Duodenal mucosa (tissue), 2 donors: ENCODE measurements at regions not wholly inside any gene's neighbourhood (a gene's known extent, or its start where the extent isn't known, plus 50 kb on each side); places are given as distances from the start of the nearest gene placed in this dataset.

Source experiments
- H3K27ac ChIP-seq: one replicate; pipeline ENCODE4 v1.7.0; 2013; ENCODE audit warnings: low read depth, low read length
- H3K27me3 ChIP-seq, 2 donors: one replicate each; pipeline ENCODE4 v1.7.0; 2013; ENCODE audit warnings: low read length in 2 of 2, control low read depth in 1 of 2; ENCODE audit not compliant: insufficient read depth in 2 of 2, control insufficient read depth in 1 of 2
- H3K36me3 ChIP-seq, 2 donors: one replicate each; pipeline ENCODE4 v1.7.0; 2013; ENCODE audit warnings: low read length in 2 of 2, control low read depth in 1 of 2; ENCODE audit not compliant: insufficient read depth in 2 of 2, control insufficient read depth in 1 of 2
- H3K4me1 ChIP-seq, 2 donors: one replicate each; pipeline ENCODE4 v1.7.0; 2013; ENCODE audit warnings: low read length in 2 of 2, control low read depth in 1 of 2; ENCODE audit not compliant: insufficient read depth in 2 of 2, control insufficient read depth in 1 of 2
- H3K4me3 ChIP-seq, 2 donors: one replicate each; pipeline ENCODE4 v1.7.0; 2013; ENCODE audit warnings: low read length in 2 of 2, low read depth in 1 of 2
- H3K9ac ChIP-seq, 2 donors: one replicate each; pipeline ENCODE4 v1.7.0; 2013; ENCODE audit warnings: low read length in 2 of 2, low read depth in 1 of 2
- H3K9me3 ChIP-seq, 2 donors: one replicate each; pipeline ENCODE4 v1.7.0; 2013; ENCODE audit warnings: low read length in 2 of 2, control low read depth in 1 of 2; ENCODE audit not compliant: control insufficient read depth in 1 of 2

GRCh38 chr2:147501968-147502367 is 342.9 kb upstream of the ACVR2A start:
- Histone ChIP-seq H3K4me3 (no peak overlapping the region), H3K9ac (no peak overlapping the region), H3K4me1 (peaks cover 0 to 13% of the 10 kb centered on the region in 2 donors), H3K9me3 (no peaks in the 10 kb centered on the region), H3K27ac (no peak overlapping the region), H3K27me3 (no peaks in the 10 kb centered on the region), H3K36me3 (no peaks in the 10 kb centered on the region)

DNA sequence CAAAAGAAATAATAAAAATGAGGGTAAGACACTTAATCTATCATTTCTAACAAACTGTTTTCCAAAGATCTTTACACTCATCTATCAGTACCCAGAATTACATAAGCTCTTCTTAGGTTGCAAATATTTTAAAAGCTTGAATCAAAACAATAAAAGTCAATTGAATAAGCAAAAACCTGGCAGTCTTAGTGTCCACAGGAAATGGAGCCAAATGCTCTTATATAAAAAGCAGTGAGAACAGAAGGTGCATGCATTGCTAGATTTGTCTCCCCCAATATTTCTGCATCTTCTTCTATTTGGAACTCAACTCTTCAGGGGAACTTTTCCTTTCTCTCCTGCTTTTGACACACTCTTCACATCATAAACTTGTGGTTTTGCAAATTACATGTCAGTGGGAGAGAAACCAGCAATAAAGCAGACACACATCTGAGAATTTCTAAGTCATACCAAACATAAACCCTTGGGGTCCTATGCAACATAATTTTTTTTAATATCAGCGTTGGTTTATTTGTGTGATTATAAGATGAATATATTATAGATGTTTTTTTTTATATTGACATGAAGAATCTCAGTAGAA is 343.9 kb upstream of the ACVR2A start:
- H3K4me1 ChIP-seq: peaks cover 0 to 13% of the 10 kb centered on the region in 2 donors

DNA sequence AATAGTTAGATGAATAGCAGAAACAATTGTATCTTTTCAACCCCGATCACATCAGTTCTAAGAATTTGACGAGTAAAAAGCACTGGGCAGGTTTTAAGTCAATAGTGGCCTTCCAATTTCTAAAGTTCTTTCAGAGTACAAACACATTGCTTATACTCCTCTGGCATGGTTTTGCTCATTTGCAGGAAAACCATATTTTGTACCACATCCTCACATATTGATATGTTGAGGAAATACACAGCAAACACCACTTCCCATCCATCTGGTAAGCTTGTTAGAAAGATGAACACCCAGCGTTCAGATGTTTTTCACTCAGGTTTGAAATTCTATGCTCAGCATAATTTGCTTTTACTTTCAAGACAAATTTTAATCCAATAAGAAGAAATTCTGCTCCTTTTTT is 344.6 kb upstream of the ACVR2A start:
- Histone ChIP-seq H3K4me1 (peaks cover 0 to 13% of the 10 kb centered on the region in 2 donors), H3K27me3 (no peaks in the 10 kb centered on the region), H3K4me3 (no peak overlapping the region), H3K9ac (no peak overlapping the region), H3K9me3 (no peaks in the 10 kb centered on the region), H3K36me3 (no peaks in the 10 kb centered on the region), H3K27ac (no peak overlapping the region)

More for the DNA sequence above, 343.9 kb upstream of the ACVR2A start:
- no peak overlapping the region for H3K27ac ChIP-seq
- H3K27me3 ChIP-seq: no peaks in the 10 kb centered on the region
- H3K9ac ChIP-seq: no peak overlapping the region
- no peaks in the 10 kb centered on the region for H3K36me3 ChIP-seq
- H3K4me3 ChIP-seq: no peak overlapping the region
- no peaks in the 10 kb centered on the region for H3K9me3 ChIP-seq

- H3K27ac ChIP-seq: no peak overlapping the region
Observed at GRCh38 chr2:147499785-147500184, 345.0 kb upstream of the ACVR2A start.

DNA sequence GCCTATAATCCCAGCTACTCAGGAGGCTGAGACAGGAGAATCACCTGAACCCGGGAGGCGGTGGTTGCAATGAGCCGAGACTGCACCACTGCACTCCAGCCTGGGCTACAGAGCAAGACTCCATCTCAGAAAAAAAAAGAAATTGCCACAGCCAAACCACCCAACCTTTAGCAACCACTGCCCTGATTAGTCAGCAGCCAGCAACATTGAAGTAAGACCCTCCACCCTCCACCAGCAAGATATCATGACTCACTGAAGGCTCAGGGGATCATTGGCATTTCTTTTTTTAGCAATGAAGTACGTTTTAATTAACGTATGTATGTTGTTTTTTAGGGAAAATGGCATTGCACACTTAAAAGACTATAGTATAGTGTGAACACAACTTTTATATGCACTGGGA is 349.1 kb upstream of the ACVR2A start:
- Histone ChIP-seq H3K4me1 (peaks cover 3 to 32% of the 10 kb centered on the region in 2 donors), H3K9me3 (no peaks in the 10 kb centered on the region), H3K27ac (no peak overlapping the region)

More at GRCh38 chr2:147499785-147500184, 345.0 kb upstream of the ACVR2A start:
- Histone ChIP-seq H3K4me3 (no peak overlapping the region), H3K9me3 (no peaks in the 10 kb centered on the region), H3K4me1 (peaks cover 0 to 13% of the 10 kb centered on the region in 2 donors), H3K36me3 (no peaks in the 10 kb centered on the region), H3K9ac (no peak overlapping the region), H3K27me3 (no peaks in the 10 kb centered on the region)

GRCh38 chr2:147492471-147492870 is 352.4 kb upstream of the ACVR2A start:
- Histone ChIP-seq H3K9ac (no peak overlapping the region), H3K27me3 (no peaks in the 10 kb centered on the region), H3K4me3 (no peak overlapping the region), H3K36me3 (no peaks in the 10 kb centered on the region), H3K9me3 (no peaks in the 10 kb centered on the region), H3K27ac (no peak overlapping the region), H3K4me1 (peaks cover 7 to 37% of the 10 kb centered on the region in 2 donors)

More for the DNA sequence above, 349.1 kb upstream of the ACVR2A start:
- no peaks in the 10 kb centered on the region for H3K27me3 ChIP-seq
- H3K36me3 ChIP-seq: no peaks in the 10 kb centered on the region
- no peak overlapping the region for H3K4me3 ChIP-seq
- H3K9ac ChIP-seq: no peak overlapping the region

DNA sequence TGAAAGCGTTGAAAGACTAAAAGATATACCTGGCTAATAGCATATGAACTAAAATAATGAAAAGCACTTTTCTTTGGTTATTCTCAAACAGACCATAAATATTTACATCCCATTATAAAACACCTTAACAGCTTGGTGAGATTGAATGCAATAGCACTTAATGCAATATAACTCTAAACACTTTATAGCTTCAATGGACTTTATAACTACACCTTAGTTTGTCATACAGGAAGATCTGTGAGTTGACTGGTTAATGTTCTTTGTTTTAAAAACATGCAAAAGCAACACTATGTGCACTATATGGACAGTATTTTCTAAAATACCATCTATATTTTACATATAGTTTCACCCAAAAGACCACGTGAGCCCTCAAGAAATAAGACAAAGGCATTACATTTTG is 353.3 kb upstream of the ACVR2A start:
- H3K9me3 ChIP-seq: no peaks in the 10 kb centered on the region
- no peaks in the 10 kb centered on the region for H3K36me3 ChIP-seq
- H3K27me3 ChIP-seq: no peaks in the 10 kb centered on the region
- H3K4me3 ChIP-seq: no peak overlapping the region
- no peak overlapping the region for H3K27ac ChIP-seq
- no peak overlapping the region for H3K9ac ChIP-seq
- H3K4me1 ChIP-seq: peaks cover 11 to 40% of the 10 kb centered on the region in 2 donors

DNA sequence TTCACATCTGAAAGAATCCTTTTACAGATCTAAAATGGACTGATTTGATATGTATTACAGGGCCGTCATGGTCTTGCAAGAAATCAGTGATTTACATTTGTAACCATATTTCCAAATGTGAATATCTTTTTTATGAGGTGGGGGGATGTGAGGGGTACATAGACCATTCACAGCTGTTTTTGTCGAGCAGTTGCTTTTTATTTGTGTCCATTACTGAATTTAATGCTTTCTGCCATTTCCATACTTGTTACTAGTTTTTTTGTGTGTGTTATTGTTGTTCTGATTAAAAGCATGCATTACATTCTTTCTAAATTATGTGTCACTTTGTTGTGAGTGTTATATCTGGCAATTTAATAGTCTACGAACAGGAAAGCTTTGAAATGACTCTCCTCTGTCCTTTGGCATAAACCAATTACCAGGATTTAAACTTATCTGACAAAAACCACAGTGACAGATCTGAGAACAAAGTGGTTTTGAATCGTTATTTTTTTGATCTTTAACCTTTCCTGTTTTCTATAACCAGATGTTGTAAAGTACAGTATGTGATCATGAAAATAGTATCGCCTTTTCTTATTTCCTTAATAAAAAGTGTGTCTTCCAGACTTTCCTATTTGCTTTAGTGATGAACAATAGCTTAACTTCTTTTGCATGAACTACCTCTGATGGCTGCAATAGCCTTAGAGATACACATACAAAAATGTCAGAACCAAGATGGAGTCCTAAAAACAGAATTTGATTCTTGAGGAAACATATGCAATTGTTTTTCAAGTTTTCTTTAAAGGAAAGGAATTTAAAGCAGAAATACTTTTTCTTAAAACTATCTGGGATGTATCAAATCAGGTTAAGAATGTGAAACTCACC is 354.2 kb upstream of the ACVR2A start:
- Histone ChIP-seq H3K9me3 (no peaks in the 10 kb centered on the region), H3K36me3 (no peaks in the 10 kb centered on the region), H3K4me1 (peaks cover 11 to 40% of the 10 kb centered on the region in 2 donors)

DNA sequence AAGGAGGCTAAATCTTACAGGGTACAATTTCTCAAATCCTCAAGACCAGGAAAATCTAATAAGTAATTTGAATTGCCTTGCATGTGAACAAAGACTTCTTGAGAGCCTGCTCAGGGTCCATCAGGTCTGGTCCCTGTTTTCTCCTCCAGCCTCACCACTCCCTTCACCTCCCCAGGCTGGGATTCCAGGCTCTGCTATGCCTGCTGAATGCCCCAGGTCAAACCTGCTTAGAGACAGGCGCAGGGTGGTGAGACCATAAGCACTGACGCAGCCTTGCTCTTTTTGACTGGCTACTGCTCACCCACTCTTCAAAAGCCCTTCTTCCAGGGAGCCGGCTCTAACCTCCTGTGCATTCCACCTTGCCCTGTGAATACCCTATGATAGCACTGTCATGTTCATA is 356.4 kb upstream of the ACVR2A start:
- peaks cover 11 to 40% of the 10 kb centered on the region in 2 donors for H3K4me1 ChIP-seq
- H3K4me3 ChIP-seq: no peak overlapping the region
- H3K9me3 ChIP-seq: no peaks in the 10 kb centered on the region
- H3K27me3 ChIP-seq: no peaks in the 10 kb centered on the region
- H3K9ac ChIP-seq: no peak overlapping the region
- no peak overlapping the region for H3K27ac ChIP-seq
- no peaks in the 10 kb centered on the region for H3K36me3 ChIP-seq

More for the DNA sequence above, 354.2 kb upstream of the ACVR2A start:
- H3K9ac ChIP-seq: no peak overlapping the region
- H3K4me3 ChIP-seq: no peak overlapping the region
- no peaks in the 10 kb centered on the region for H3K27me3 ChIP-seq
- no peak overlapping the region for H3K27ac ChIP-seq

- H3K4me1 ChIP-seq: peaks cover 11 to 40% of the 10 kb centered on the region in 2 donors
- H3K9ac ChIP-seq: no peak overlapping the region
- no peak overlapping the region for H3K4me3 ChIP-seq
- H3K9me3 ChIP-seq: no peaks in the 10 kb centered on the region
- no peaks in the 10 kb centered on the region for H3K36me3 ChIP-seq
- H3K27me3 ChIP-seq: no peaks in the 10 kb centered on the region
- H3K27ac ChIP-seq: no peak overlapping the region
Observed at GRCh38 chr2:147487978-147488289, 356.9 kb upstream of the ACVR2A start.
